ENCODE measurements at regions not wholly inside any gene's neighbourhood (a gene's known extent, or its start where the extent isn't known, plus 50 kb on each side); places are given as distances from the start of the nearest gene placed in this dataset.

- no peak for DNase-seq
Observed at GRCh38 chr2:44850016-44850415, 91.5 kb upstream of the SIX3 start.

GRCh38 chr2:44851518-44851917, 90.0 kb upstream of the SIX3 start:
- no peak for DNase-seq
- H3K9me3 ChIP-seq = no peaks in the 10 kb centered on the region
- intact Hi-C loops (cut with DNase I) = no loop called here
- H3K27ac ChIP-seq = no peak overlapping the region
- H3K27me3 ChIP-seq = no peaks in the 10 kb centered on the region
- H3K36me3 ChIP-seq = no peaks in the 10 kb centered on the region
- no peak overlapping the region for H3K9ac ChIP-seq (ENCODE audit: low read depth in 2 of 2, low read length in 2 of 2)
- no peak for TF ChIP-seq CTCF (IDR thresholded peaks at IDR 0.05)
- H3K4me3 ChIP-seq = no peak overlapping the region
- no peaks in the 10 kb centered on the region for H3K4me1 ChIP-seq

More at GRCh38 chr2:44850016-44850415, 91.5 kb upstream of the SIX3 start:
- Histone ChIP-seq H3K4me3 (no peak overlapping the region), H3K36me3 (no peaks in the 10 kb centered on the region), H3K9me3 (no peaks in the 10 kb centered on the region), H3K27me3 (no peaks in the 10 kb centered on the region), H3K4me1 (no peaks in the 10 kb centered on the region), H3K9ac (ENCODE audit: low read depth in 2 of 2, low read length in 2 of 2) (no peak overlapping the region), H3K27ac (no peak overlapping the region)
- TF ChIP-seq CTCF (IDR thresholded peaks at IDR 0.05) = no peak
- intact Hi-C loops (cut with DNase I) = no loop called here

GRCh38 chr2:44852594-44852993, 88.9 kb upstream of the SIX3 start:
- H3K27me3 ChIP-seq = no peaks in the 10 kb centered on the region
- TF ChIP-seq CTCF (IDR thresholded peaks at IDR 0.05) = no peak
- no peak overlapping the region for H3K4me3 ChIP-seq
- no peaks in the 10 kb centered on the region for H3K36me3 ChIP-seq
- no peaks in the 10 kb centered on the region for H3K4me1 ChIP-seq
- H3K9ac ChIP-seq (ENCODE audit: low read depth in 2 of 2, low read length in 2 of 2) = no peak overlapping the region
- H3K9me3 ChIP-seq = no peaks in the 10 kb centered on the region
- H3K27ac ChIP-seq = no peak overlapping the region
- DNase-seq = no peak
- intact Hi-C loops (cut with DNase I) = no loop called here

- Histone ChIP-seq H3K27ac (no peak overlapping the region), H3K27me3 (no peaks in the 10 kb centered on the region), H3K9ac (ENCODE audit: low read depth in 2 of 2, low read length in 2 of 2) (no peak overlapping the region), H3K36me3 (no peaks in the 10 kb centered on the region), H3K4me3 (no peak overlapping the region), H3K4me1 (no peaks in the 10 kb centered on the region), H3K9me3 (no peaks in the 10 kb centered on the region)
- intact Hi-C loops (cut with DNase I) = no loop called here
- TF ChIP-seq CTCF (IDR thresholded peaks at IDR 0.05) = no peak
- no peak for DNase-seq
Observed at GRCh38 chr2:44859337-44859736, 82.2 kb upstream of the SIX3 start.

GRCh38 chr2:44866152-44866551, 75.3 kb upstream of the SIX3 start:
- intact Hi-C loops (cut with DNase I) = no loop called here
- Histone ChIP-seq H3K9ac (ENCODE audit: low read depth in 2 of 2, low read length in 2 of 2) (no peak overlapping the region), H3K27me3 (no peaks in the 10 kb centered on the region), H3K27ac (no peak overlapping the region), H3K36me3 (no peaks in the 10 kb centered on the region), H3K9me3 (no peaks in the 10 kb centered on the region), H3K4me3 (no peak overlapping the region), H3K4me1 (no peaks in the 10 kb centered on the region)
- DNase-seq = no peak
- TF ChIP-seq CTCF (IDR thresholded peaks at IDR 0.05) = no peak

- Histone ChIP-seq H3K4me1 (no peaks in the 10 kb centered on the region), H3K27me3 (no peaks in the 10 kb centered on the region), H3K9ac (ENCODE audit: low read depth in 2 of 2, low read length in 2 of 2) (no peak overlapping the region), H3K36me3 (no peaks in the 10 kb centered on the region), H3K9me3 (no peaks in the 10 kb centered on the region), H3K4me3 (no peak overlapping the region), H3K27ac (no peak overlapping the region)
- no peak for DNase-seq
- intact Hi-C loops (cut with DNase I) = no loop called here
- TF ChIP-seq CTCF (IDR thresholded peaks at IDR 0.05) = no peak
Observed at GRCh38 chr2:44869761-44870160, 71.7 kb upstream of the SIX3 start.
